HL-60 (cell line): ENCODE measurements at regions not wholly inside any gene's neighbourhood (a gene's known extent, or its start where the extent isn't known, plus 50 kb on each side); places are given as distances from the start of the nearest gene placed in this dataset.

Experiments used
- DNase-seq, 2 experiments: peaks; one replicate each; pipeline ENCODE4 v3.0.0-alpha.2; 2010 to 2020; ENCODE audit warnings: low read depth in 1 of 2, low spot score in 1 of 2
- H3K27ac ChIP-seq: fragments of 250-450 bp; sonication (Bioruptor Pico); replicated peaks from 2 replicates; pipeline ENCODE4 v1.5.1; 2020; ENCODE audit warnings: mild to moderate bottlenecking, moderate library complexity
- H3K27me3 ChIP-seq: fragments of 250-450 bp; sonication (Bioruptor Pico); 2 replicates; pipeline ENCODE4 v1.5.1; 2021; ENCODE audit warnings: mild to moderate bottlenecking, moderate library complexity; ENCODE audit not compliant: insufficient read depth, poor library complexity, severe bottlenecking
- H3K4me3 ChIP-seq: replicated peaks from 2 replicates; pipeline ENCODE4 v1.5.1; 2011; ENCODE audit warnings: mild to moderate bottlenecking, control low read depth, low read length; ENCODE audit not compliant: insufficient read depth
- CTCF ChIP-seq: IDR thresholded peaks from one replicate; pipeline ENCODE4 v1.5.1; 2011; ENCODE audit warnings: low read length, control low read depth, inconsistent platforms; ENCODE audit not compliant: insufficient read depth
- GABPA ChIP-seq: IDR thresholded peaks from 2 replicates; pipeline ENCODE4 v1.6.1; 2012; ENCODE audit warnings: low read depth
- POLR2AphosphoS5 ChIP-seq: IDR thresholded peaks from 2 replicates; pipeline ENCODE4 v1.6.1; 2012; ENCODE audit warnings: low read depth
- REST ChIP-seq: IDR thresholded peaks from 2 replicates; pipeline ENCODE4 v1.6.1; 2012; ENCODE audit warnings: low read depth; ENCODE audit not compliant: insufficient replicate concordance
- SPI1 ChIP-seq: IDR thresholded peaks from 2 replicates; pipeline ENCODE4 v1.6.1; 2012; ENCODE audit warnings: low read depth, mild to moderate bottlenecking, borderline replicate concordance

- H3K4me3 ChIP-seq = no peak overlapping the region
- H3K27me3 ChIP-seq = no peaks in the 10 kb centered on the region
- TF ChIP-seq GABPA = no peak
- no peak for TF ChIP-seq CTCF
- TF ChIP-seq POLR2AphosphoS5 = no peak
- no peak for TF ChIP-seq REST
- TF ChIP-seq SPI1 = no peak
- DNase-seq = no peak
- no peak overlapping the region for H3K27ac ChIP-seq
Measured at GRCh38 chr10:36630267-36630666, 495.1 kb upstream of the ANKRD30A start.

GRCh38 chr10:36629476-36629875 is 495.9 kb upstream of the ANKRD30A start:
- Histone ChIP-seq H3K27ac (no peak overlapping the region), H3K4me3 (no peak overlapping the region), H3K27me3 (no peaks in the 10 kb centered on the region)
- TF ChIP-seq POLR2AphosphoS5 (no peak), SPI1 (no peak)
- no peak for DNase-seq

- no peak overlapping the region for H3K4me3 ChIP-seq
- no peaks in the 10 kb centered on the region for H3K27me3 ChIP-seq
- no peak for TF ChIP-seq SPI1
- no peak for TF ChIP-seq POLR2AphosphoS5
- no peak for TF ChIP-seq CTCF
- TF ChIP-seq GABPA = no peak
- no peak for TF ChIP-seq REST
- no peak overlapping the region for H3K27ac ChIP-seq
- no peak for DNase-seq
Measured at GRCh38 chr10:36624551-36625100, 500.8 kb upstream of the ANKRD30A start.

- Histone ChIP-seq H3K4me3 (no peak overlapping the region), H3K27ac (no peak overlapping the region), H3K27me3 (no peaks in the 10 kb centered on the region)
- no peak for DNase-seq
- TF ChIP-seq REST (no peak), POLR2AphosphoS5 (no peak), SPI1 (no peak), CTCF (no peak), GABPA (no peak)
Measured at GRCh38 chr10:36621346-36621745, 504.1 kb upstream of the ANKRD30A start.
